ENCODE measurements at regions not wholly inside any gene's neighbourhood (a gene's known extent, or its start where the extent isn't known, plus 50 kb on each side); places are given as distances from the start of the nearest gene placed in this dataset.

GRCh38 chr1:166464333-166464732 is 297.5 kb upstream of the FAM78B start:
- no peak for TF ChIP-seq GATA2 (IDR thresholded peaks at IDR 0.05; ENCODE audit: low read depth, low read length)
- no peak for TF ChIP-seq GATA3 (IDR thresholded peaks at IDR 0.05; ENCODE audit: low read depth, low read length)
